PFSK-1 (cell line): ENCODE measurements at regions not wholly inside any gene's neighbourhood (a gene's known extent, or its start where the extent isn't known, plus 50 kb on each side); places are given as distances from the start of the nearest gene placed in this dataset.

ENCODE experiments used
- FOXP2 ChIP-seq: optimal IDR thresholded peaks from 2 replicates; pipeline ENCODE3; 2011; ENCODE audit warnings: borderline replicate concordance, control low read depth, inconsistent platforms; ENCODE audit not compliant: insufficient read depth; ENCODE audit errors: extremely low read length, extremely low read depth
- POLR2AphosphoS5 ChIP-seq: IDR thresholded peaks from 2 replicates; pipeline ENCODE4 v1.6.1; 2012; ENCODE audit warnings: low read depth, mild to moderate bottlenecking, control low read depth, low read length, moderate library complexity
- SIN3A ChIP-seq: IDR thresholded peaks from 2 replicates; pipeline ENCODE4 v1.6.1; 2012; ENCODE audit warnings: mild to moderate bottlenecking, low read length, moderate library complexity, borderline replicate concordance; ENCODE audit not compliant: insufficient read depth
- TAF1 ChIP-seq: IDR thresholded peaks from 2 replicates; pipeline ENCODE4 v1.6.1; 2012; ENCODE audit warnings: low read length, control low read depth, borderline replicate concordance; ENCODE audit not compliant: insufficient read depth
- TF ChIP-seq, protein P1 (sequence below), 2 experiments: IDR thresholded peaks; 2 replicates each; pipeline versions ENCODE4 v1.6.1 to v1.8.0; 2011 to 2012; ENCODE audit warnings: low read depth in 2 of 2, low read length in 2 of 2, control low read depth in 1 of 2, inconsistent platforms in 1 of 2, mild to moderate bottlenecking in 1 of 2, moderate library complexity in 1 of 2; ENCODE audit not compliant: insufficient read depth in 1 of 2

DNA sequence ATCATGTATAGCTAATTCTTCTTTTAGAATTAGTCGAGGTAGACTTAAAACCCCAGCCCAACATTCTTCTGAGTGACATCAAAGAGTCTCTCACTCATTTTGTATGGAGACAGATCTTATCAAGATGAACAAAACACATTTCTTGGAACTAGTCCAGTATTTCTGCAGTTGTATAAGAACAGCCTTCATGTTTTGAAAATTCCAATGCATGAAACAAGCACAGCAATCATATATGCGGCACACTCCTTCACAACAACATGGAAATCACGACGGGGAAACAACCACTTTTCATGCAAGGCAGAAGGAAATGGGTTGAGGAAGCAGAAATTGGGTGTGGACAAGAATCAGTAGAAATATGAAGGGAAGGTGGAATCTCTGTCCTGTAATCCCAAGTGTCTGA is 113.8 kb downstream of the PLK2 start:
- TF ChIP-seq FOXP2 (no peak), SIN3A (no peak), TAF1 (no peak), POLR2AphosphoS5 (no peak)
- TF ChIP-seq, protein P1, sequence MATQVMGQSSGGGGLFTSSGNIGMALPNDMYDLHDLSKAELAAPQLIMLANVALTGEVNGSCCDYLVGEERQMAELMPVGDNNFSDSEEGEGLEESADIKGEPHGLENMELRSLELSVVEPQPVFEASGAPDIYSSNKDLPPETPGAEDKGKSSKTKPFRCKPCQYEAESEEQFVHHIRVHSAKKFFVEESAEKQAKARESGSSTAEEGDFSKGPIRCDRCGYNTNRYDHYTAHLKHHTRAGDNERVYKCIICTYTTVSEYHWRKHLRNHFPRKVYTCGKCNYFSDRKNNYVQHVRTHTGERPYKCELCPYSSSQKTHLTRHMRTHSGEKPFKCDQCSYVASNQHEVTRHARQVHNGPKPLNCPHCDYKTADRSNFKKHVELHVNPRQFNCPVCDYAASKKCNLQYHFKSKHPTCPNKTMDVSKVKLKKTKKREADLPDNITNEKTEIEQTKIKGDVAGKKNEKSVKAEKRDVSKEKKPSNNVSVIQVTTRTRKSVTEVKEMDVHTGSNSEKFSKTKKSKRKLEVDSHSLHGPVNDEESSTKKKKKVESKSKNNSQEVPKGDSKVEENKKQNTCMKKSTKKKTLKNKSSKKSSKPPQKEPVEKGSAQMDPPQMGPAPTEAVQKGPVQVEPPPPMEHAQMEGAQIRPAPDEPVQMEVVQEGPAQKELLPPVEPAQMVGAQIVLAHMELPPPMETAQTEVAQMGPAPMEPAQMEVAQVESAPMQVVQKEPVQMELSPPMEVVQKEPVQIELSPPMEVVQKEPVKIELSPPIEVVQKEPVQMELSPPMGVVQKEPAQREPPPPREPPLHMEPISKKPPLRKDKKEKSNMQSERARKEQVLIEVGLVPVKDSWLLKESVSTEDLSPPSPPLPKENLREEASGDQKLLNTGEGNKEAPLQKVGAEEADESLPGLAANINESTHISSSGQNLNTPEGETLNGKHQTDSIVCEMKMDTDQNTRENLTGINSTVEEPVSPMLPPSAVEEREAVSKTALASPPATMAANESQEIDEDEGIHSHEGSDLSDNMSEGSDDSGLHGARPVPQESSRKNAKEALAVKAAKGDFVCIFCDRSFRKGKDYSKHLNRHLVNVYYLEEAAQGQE (IDR thresholded peaks at IDR 0.05; ENCODE audit: insufficient read depth in 1 of 2, low read depth in 2 of 2, low read length in 2 of 2) = no peak

DNA sequence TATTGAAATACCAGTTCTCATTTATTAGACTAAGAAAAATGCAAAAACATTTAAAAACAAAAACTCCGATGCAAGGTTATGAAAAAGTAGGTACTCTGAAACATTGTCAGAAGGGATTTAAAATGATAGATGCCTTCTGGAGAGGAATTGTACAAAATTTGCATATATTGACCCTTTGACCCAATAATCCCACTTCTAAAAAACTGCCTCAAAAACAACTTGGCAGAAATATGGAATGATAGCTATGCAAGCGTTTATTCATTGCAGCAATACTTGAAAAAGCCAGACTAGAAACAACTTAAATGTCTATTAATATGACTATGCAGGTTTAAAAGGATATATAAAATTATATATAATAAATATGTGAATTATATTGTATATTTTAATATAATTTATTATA is 118.4 kb downstream of the PLK2 start:
- no peak for TF ChIP-seq SIN3A

DNA sequence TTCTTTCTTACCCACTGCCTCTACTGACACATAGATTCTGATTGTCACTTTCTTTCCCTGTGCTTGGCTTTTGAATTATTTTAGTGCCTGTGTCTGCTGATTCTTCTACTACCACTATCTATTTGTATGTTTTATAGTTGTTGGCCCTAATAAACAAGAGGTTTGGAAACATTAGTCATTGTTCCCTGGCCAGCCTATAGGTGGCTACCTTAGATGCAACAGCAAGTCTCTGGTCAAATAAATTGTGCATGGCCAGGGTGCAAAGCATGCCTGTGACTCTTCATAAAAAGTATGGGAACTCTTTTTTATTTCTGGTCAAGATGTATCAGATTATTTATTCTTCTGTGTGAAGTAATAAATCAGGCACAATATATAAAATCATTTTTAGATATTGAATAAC is 124.4 kb downstream of the PLK2 start:
- TF ChIP-seq TAF1 = no peak
- TF ChIP-seq, protein P1 (IDR thresholded peaks at IDR 0.05; ENCODE audit: insufficient read depth in 1 of 2, low read depth in 2 of 2, low read length in 2 of 2) = no peak
- no peak for TF ChIP-seq POLR2AphosphoS5
- no peak for TF ChIP-seq SIN3A
- TF ChIP-seq FOXP2 = no peak

DNA sequence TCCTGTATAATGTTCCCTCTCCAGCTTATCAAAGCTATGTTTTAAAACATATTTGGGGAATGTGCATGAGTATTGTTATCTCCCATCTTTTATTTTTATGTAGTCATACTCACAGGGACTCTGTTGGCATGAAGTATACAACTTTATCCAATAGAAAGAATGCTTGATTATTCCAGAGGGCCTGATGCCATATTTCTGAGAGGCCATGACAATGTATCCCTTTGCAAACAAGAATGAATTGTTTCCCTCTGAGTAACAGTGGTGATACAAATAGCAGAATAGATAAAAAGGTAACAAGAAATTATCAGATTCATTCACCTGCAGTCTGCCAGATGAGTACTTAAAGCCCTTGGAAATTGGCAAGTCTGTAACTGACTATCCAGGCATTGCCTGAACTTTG is 125.9 kb downstream of the PLK2 start:
- TF ChIP-seq SIN3A (no peak), POLR2AphosphoS5 (no peak), FOXP2 (no peak), TAF1 (no peak)
- TF ChIP-seq, protein P1 (IDR thresholded peaks at IDR 0.05; ENCODE audit: insufficient read depth in 1 of 2, low read depth in 2 of 2, low read length in 2 of 2) = no peak

DNA sequence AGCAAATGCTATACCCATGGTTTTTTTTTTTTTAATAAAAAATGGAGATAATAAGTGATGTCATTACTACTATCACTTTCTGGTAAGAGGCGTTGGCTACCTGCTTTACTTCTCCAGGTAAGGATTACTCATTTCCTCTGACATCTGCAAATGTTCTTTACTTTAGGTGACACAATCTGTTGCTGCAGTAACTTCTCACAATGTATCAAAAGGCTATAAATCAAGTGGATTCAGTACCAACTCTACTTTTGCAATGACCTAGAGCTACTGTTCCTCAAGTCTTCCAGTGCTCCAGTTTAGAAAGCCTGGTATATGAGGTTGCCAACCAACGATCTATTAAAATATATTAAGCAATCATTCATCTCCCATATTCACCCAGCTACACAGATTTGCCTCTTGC is 129.1 kb downstream of the PLK2 start:
- TF ChIP-seq, protein P1 (IDR thresholded peaks at IDR 0.05; ENCODE audit: insufficient read depth in 1 of 2, low read depth in 2 of 2, low read length in 2 of 2) = no peak
- TF ChIP-seq POLR2AphosphoS5 (no peak), TAF1 (no peak), FOXP2 (no peak), SIN3A (no peak)
